IPS DF 4.7 (cell line): ENCODE measurements at regions not wholly inside any gene's neighbourhood (a gene's known extent, or its start where the extent isn't known, plus 50 kb on each side); places are given as distances from the start of the nearest gene placed in this dataset.

Source experiments
- DNase-seq: peaks from one replicate; pipeline ENCODE4 v3.0.0-alpha.2; 2013; ENCODE audit warnings: low spot score; ENCODE audit errors: extremely low read depth

DNA sequence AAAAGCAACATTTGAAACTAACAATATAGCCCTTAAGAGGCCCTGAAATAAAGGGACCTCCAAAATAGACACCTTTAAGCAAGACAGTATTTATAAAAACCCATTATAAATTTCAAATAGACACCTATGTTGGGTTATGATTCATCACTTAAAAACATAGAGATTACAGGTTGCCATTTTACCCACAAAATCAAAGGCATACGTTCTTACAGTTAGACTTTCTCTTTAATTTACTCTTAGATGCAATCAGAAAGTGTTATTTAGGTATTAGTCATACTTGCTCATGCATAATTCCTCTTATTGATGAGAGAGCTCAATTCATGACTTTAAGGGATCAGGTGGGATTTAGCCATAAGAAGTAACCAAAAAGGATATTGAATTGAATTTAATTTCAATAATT, 51.5 kb upstream of the TMEM200A start:
- no peak for DNase-seq

DNA sequence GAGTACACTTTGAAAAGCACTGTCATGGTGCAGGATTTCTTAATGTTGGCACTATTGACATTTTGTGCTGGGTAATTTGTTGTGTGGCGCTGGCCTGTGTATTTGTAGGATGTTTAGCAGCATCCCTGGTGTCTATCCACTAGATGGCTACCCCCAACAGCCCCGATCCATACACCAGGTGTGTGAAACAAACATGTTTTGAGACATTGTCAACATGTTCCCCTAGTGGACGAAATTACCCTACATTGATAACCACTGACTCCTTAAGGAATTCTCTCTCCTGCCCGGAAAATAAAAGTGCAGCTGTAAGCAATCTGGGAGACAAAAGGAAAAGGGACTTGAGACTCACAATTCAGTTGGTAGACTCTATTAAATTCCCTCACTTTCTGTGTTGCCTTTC, 52.6 kb upstream of the TMEM200A start:
- DNase-seq, result no peak

DNA sequence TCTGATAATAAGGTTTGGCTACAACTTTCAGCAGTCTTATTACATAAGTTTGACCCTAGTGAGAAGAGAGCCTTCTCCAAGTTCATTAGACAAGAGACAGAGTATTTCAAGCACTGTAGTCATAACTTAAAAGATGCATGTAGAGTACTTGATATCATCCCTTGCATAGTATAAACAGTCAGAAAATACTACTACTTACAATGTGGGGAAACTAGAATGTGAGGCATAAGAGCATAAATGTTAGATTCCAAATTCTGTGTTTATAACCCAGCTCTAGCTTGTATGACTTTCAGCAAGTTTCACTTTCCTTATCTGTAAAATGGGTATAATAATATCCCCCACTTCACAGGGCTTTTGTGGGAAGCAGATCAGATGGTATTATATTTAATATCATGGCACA, 56.8 kb upstream of the TMEM200A start:
- DNase-seq, result no peak

DNA sequence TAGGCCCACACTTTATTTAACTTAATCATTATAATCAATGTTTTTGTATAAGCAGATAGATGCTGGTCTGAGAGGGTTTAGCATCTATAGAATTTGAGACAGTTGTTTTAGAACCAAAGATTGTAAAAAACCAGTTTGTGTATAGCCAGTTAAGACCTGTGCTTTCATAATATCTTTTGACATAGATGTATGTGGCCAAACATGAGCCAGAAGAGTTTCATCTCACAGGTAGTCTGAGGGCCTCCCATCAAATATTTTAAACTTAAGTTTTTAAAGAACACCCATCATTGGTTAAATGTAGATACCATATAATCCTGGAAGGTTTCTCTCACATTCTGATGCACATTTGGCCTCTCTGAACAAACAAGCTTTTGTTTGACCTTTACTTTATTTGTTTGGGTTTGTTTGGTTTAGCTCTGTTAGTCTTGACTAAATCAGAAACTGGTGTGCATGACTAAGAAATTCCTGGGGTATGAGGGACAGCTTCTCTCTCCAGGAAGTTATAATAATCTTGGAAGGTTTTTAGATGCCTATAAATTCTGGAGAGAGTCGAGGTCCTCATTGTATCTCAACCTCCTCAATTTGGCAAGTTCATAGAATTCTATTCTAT, 58.0 kb upstream of the TMEM200A start:
- DNase-seq, result no peak

DNA sequence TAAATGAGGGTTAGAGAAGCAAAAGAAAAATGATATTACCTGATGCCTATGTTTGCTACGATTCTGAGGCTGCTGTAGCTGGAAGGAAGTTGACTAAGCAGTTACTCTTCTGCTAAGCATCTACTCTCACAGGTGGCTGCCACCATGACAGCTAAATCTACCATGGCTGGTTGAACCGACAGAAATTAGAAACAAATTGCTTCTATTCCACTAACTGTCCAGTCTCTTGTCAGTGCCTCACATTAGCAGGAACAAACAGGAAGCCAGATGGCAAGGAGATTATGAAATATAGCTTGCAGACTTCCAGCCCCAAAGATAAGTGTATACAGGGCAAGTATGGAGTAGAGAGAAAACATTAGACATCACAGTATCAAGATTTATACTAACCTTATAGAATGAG, 59.4 kb upstream of the TMEM200A start:
- DNase-seq, result no peak

DNA sequence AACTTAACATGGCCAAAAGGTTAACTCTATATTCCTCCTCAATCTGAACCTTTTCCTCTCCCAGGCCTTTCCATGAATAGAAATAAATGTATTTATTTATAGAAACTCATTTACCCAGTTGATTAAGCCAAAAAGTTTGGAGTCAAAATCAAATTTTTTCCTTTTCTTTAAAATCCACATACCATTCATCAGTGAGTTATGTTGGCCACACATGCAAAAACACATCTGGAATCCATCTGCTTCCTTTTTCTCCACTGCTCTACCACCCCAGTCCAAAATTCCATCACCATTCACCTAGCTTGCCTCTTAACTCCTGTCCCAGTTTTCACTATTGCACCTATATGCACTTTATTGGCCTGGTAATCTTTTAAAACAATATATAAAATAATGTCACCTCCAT, 62.4 kb upstream of the TMEM200A start:
- DNase-seq, result no peak

DNA sequence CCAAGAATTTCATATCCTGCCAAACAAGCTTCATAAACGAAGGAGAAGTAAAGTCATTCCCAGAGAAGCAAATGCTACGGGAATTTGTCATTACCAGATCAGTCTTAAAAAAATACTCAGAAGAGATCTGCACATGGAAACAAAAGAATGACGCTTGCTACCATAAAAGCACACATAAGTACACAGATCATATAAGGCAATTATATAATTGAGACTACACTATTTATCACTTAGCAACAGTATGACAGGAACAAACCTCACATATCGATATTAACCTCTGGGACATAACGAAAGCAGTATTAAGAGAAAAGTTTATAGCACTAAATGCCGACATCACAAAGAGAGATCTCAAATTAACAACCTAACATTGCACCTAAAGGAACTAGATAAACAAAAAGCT, 67.6 kb upstream of the TMEM200A start:
- DNase-seq, result no peak

DNA sequence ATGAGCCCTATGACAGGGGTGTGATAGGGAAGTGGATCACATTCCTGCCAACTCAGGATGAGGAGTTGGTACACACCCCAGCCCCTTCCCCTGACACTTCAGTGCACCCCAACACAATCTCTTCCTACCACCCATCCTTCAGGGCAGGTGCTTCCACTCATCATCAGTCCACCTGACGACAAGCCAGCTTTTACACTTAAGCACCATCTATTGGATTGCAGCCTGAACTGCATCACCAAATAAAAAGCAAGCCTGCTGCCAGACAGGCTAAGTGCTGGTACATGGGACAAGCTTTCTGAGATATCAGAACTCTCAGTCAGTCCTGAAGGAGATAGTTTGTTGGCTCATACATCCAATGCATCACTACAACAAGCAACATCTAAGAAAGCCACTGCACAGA, 69.0 kb upstream of the TMEM200A start:
- no peak for DNase-seq

DNA sequence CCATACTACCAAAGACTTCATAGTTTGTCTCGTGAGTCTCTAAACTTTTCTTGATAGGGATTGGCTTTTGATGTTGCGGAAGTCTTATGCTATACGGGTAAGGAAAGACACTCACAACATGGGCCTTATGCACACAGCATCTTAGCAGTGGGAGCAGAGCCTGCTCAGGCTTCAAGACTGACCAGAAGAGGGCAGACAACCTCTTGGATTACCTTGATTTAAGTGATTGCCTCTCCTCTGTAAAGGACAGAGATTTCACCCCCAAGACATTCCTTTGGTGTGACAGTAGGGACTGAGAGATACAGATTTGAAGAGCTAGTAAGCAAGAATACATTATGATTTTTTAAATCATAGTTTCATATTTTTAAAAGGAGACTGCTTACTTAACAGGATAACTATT, 71.0 kb upstream of the SAMD3 start:
- peak; percentile 68 for DNase-seq

DNA sequence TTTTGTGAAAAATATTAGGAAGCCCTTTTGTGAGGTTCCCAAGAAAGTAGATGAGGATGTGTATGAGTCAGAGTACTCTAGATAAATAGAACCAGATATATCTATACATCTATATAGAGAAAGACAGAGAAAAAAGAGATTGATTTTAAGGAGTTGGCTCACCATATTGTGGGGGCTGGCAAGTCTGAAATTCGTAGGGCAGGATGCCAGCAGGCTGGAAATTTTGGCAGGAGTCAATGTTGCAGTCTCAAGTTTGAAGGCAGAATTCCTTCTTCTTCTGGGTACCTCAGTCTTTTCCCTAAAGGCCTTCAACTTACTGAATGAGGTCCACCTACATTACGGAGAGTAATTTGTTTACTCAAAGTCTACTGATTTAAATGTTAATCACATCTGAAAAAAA, 65.3 kb upstream of the SAMD3 start:
- DNase-seq, result no peak

DNA sequence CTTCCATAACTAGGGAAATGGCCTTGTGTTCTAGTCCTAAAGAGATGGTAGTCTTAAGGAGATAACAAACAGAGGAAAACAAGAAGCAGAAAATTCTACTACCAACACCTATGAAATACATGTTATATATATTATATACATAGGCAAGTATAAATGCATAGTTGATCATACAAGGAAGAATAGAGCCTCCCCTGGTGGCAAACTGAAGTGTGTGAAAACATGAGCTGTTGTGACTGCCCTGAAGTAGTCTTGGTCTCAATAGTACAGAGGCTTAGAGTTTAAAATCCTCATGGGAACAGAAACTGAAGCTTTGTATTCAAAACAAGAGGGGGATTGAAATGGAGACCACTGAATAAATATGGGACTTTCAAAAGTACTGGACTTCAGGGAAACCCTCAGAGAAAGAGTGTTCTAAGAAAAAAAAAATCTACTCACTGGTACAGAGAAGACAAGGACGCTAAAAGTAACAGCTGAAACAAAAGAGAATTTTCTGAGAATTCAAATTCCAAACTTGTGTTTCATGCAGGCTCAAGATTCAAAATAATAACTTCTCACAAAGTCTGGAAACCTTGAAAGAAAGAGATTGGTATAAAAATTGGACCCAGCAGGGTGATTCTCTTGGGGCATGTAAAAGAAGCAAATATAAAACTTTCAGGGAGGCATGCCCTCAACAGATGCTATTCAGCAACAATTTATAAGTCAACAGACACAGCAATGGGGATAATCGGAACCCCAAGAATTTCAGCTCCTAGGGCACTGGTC, 59.7 kb upstream of the SAMD3 start:
- no peak for DNase-seq

DNA sequence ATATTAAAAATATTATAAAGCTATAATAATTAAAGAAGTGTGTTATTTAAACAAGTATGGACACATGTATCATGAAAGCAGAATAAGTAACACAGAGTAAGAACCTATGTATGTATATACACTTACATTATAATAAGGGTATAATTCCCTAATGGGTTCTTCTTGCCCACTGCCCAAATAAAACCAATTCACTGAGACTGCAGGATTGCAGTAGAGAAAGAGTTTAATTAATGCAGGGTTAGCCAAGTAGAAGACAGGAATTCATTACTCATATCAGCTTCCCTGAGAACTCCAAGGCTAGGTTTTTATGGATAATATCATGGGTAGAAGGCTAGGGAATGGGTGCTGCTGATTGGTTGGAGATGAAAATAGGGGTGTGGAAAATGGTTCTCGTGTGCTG, 53.8 kb upstream of the SAMD3 start:
- no peak for DNase-seq

DNA sequence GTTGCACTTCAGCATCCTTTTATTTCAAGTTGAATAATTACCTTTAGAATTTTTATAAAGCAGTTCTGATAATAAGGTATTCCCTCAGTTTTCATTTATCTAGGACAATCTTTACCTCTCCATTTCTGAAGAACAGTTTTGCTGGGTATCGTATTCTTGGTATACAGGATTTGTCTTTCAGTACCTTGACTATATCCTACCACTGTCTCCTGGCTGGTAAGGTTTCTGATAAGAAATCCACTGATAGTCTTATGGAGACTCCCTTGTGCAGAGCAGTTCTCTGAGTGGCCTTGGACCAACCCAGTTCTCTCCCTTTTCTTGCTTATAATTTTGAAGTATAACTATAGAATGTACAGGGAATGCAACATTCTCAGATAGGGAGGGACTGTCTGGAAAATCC, 51.3 kb upstream of the SAMD3 start:
- DNase-seq, result no peak
